DND-41 (cell line): ENCODE measurements at regions not wholly inside any gene's neighbourhood (a gene's known extent, or its start where the extent isn't known, plus 50 kb on each side); places are given as distances from the start of the nearest gene placed in this dataset.

Experiments used
- ATAC-seq: fragments of 200-7000 bp; cut with Tn5 transposase; 3 replicates; pipeline ENCODE4 v1.9.1; 2021; ENCODE audit warnings: low read depth; ENCODE audit not compliant: insufficient read depth
- DNase-seq: peaks from one replicate; pipeline ENCODE4 v3.0.0-alpha.2; 2020
- H2AFZ ChIP-seq: 2 replicates; pipeline ENCODE4 v1.6.0; 2012; ENCODE audit warnings: low read depth, low read length
- H3K27ac ChIP-seq: 2 replicates; pipeline ENCODE4 v1.5.1; 2012; ENCODE audit warnings: low read length, inconsistent platforms
- H3K27me3 ChIP-seq: fragments of 200-600 bp; sonication (generic); 2 replicates; pipeline ENCODE4 v1.6.0; 2012; ENCODE audit warnings: low read length, mild to moderate bottlenecking, inconsistent platforms; ENCODE audit not compliant: insufficient read depth, poor library complexity
- H3K36me3 ChIP-seq: 2 replicates; pipeline ENCODE4 v1.5.1; 2012; ENCODE audit warnings: low read length, inconsistent platforms; ENCODE audit not compliant: insufficient read depth
- H3K4me1 ChIP-seq: 2 replicates; pipeline ENCODE4 v1.5.1; 2012; ENCODE audit warnings: mild to moderate bottlenecking, low read length; ENCODE audit not compliant: insufficient read depth
- H3K4me2 ChIP-seq: 2 replicates; pipeline ENCODE4 v1.6.0; 2012; ENCODE audit warnings: mild to moderate bottlenecking, moderate library complexity, low read length, inconsistent platforms; ENCODE audit not compliant: insufficient read depth
- H3K4me3 ChIP-seq, 2 experiments: fragments of 200-600 bp in 1 of 2; shearing (Covaris generic) in 1 of 2; 2 replicates each; pipeline ENCODE4 v1.5.1; 2012 to 2016; ENCODE audit warnings: inconsistent platforms in 2 of 2, low read length in 2 of 2, mild to moderate bottlenecking in 2 of 2, low read depth in 1 of 2, moderate library complexity in 1 of 2
- H3K79me2 ChIP-seq: 2 replicates; pipeline ENCODE4 v1.6.0; 2012; ENCODE audit warnings: low read length, inconsistent platforms; ENCODE audit not compliant: insufficient read depth
- H3K9ac ChIP-seq: 2 replicates; pipeline ENCODE4 v1.6.0; 2012; ENCODE audit warnings: low read depth, mild to moderate bottlenecking, inconsistent platforms, low read length, moderate library complexity
- H3K9me3 ChIP-seq: 2 replicates; pipeline ENCODE4 v1.5.1; 2012; ENCODE audit warnings: low read length, moderate library complexity, mild to moderate bottlenecking, inconsistent platforms; ENCODE audit not compliant: insufficient read depth, severe bottlenecking
- H4K20me1 ChIP-seq: 2 replicates; pipeline ENCODE4 v1.6.0; 2012; ENCODE audit warnings: low read length; ENCODE audit not compliant: insufficient read depth
- CTCF ChIP-seq: IDR thresholded peaks from 2 replicates; pipeline ENCODE4 v1.5.1; 2012; ENCODE audit warnings: borderline replicate concordance, low read length, moderate library complexity, mild to moderate bottlenecking; ENCODE audit not compliant: poor library complexity, severe bottlenecking; ENCODE audit errors: extremely low read depth
- EZH2 ChIP-seq: IDR thresholded peaks from 3 replicates; pipeline ENCODE4 v1.6.1; 2012; ENCODE audit warnings: borderline replicate concordance, low read depth, mild to moderate bottlenecking, moderate library complexity, low read length, inconsistent platforms; ENCODE audit not compliant: severe bottlenecking

GRCh38 chr6:168157272-168158212 lies 78.5 kb upstream of the FRMD1 start:
- Histone ChIP-seq H2AFZ (no peak overlapping the region), H3K9ac (no peak overlapping the region)
- no peak for ATAC-seq

GRCh38 chr6:168156742-168157265 lies 77.8 kb upstream of the FRMD1 start:
- H3K36me3 ChIP-seq: no peaks in the 10 kb centered on the region
- H3K4me2 ChIP-seq: no peak overlapping the region
- H3K27ac ChIP-seq: no peak overlapping the region
- no peak overlapping the region for H3K4me3 ChIP-seq
- no peak overlapping the region for H2AFZ ChIP-seq
- DNase-seq: no peak
- TF ChIP-seq EZH2 (no peak), CTCF (no peak)
- no peaks in the 10 kb centered on the region for H4K20me1 ChIP-seq
- no peak for ATAC-seq
- H3K79me2 ChIP-seq: no peaks in the 10 kb centered on the region
- H3K27me3 ChIP-seq: no peaks in the 10 kb centered on the region
- H3K9ac ChIP-seq: no peak overlapping the region
- H3K4me1 ChIP-seq: no peaks in the 10 kb centered on the region
- H3K9me3 ChIP-seq: no peaks in the 10 kb centered on the region

More at GRCh38 chr6:168157272-168158212, 78.5 kb upstream of the FRMD1 start:
- Histone ChIP-seq H3K79me2 (no peaks in the 10 kb centered on the region), H3K36me3 (no peaks in the 10 kb centered on the region), H3K4me1 (no peaks in the 10 kb centered on the region), H3K4me2 (no peak overlapping the region), H3K4me3 (no peak overlapping the region), H4K20me1 (no peaks in the 10 kb centered on the region), H3K27me3 (no peaks in the 10 kb centered on the region), H3K27ac (no peak overlapping the region), H3K9me3 (no peaks in the 10 kb centered on the region)
- DNase-seq: no peak
- no peak for TF ChIP-seq EZH2
- no peak for TF ChIP-seq CTCF

DNA sequence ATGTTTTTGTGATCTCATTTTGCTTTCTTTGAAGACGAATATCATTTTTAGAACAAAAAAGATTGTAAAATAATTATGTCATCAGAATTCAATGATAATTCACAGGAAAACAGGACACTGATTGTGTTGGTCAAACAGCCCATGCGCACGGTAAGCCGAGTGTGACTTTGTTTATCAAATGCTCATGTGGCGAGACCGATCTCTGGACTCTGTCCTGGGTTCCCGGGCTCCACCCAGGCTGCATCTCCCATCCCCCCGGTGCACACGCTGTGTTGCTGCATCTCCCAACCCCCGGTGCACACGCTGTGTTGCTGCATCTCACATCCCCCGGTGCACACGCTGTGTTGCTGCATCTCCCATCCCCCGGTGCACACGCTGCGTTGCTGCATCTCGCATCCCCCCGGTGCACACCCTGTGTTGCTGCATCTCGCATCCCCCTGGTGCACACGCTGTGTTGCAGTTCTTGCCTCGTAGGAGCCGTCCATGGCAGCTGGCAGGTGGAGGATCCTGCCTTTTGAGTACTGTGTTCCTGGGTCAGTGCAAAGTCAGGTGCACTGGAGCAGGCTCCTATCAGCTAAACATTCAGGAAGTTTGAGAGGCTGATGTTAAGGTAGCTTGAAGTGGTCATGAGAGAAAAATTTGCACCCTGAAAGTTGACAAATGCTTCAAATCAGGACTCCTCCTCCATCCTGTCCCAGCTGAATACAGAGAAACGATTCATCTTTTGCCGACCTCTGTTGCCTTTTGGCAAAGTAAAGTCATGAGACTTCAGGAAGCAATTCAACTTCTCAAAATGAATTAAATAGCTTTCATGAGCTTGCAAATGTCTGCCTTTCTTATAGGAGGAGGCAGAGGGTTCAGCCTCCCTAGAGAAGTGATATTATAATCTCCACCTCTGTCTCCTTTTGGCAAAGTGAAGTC lies 77.1 kb upstream of the FRMD1 start:
- no peaks in the 10 kb centered on the region for H4K20me1 ChIP-seq
- H3K9ac ChIP-seq: no peak overlapping the region
- H3K4me2 ChIP-seq: no peak overlapping the region
- ATAC-seq: no peak
- no peak for TF ChIP-seq CTCF
- TF ChIP-seq EZH2: no peak
- no peak for DNase-seq
- H3K27ac ChIP-seq: no peak overlapping the region
- no peak overlapping the region for H2AFZ ChIP-seq
- no peaks in the 10 kb centered on the region for H3K9me3 ChIP-seq
- no peaks in the 10 kb centered on the region for H3K4me1 ChIP-seq
- H3K36me3 ChIP-seq: no peaks in the 10 kb centered on the region
- no peaks in the 10 kb centered on the region for H3K27me3 ChIP-seq
- no peaks in the 10 kb centered on the region for H3K79me2 ChIP-seq
- no peak overlapping the region for H3K4me3 ChIP-seq
